HG02970 (cell line): ENCODE measurements at regions not wholly inside any gene's neighbourhood (a gene's known extent, or its start where the extent isn't known, plus 50 kb on each side); places are given as distances from the start of the nearest gene placed in this dataset.

Source experiments
- ATAC-seq: cut with Tn5 transposase; IDR thresholded peaks from one replicate; pipeline ENCODE4 v1.9.1; 2021; ENCODE audit warnings: mild to moderate bottlenecking, moderate library complexity, moderate number of reproducible peaks; ENCODE audit not compliant: unreplicated experiment, low FRiP score

GRCh38 chr13:91295712-91296410 is 51.6 kb upstream of the MIR17HG start:
- no peak for ATAC-seq

GRCh38 chr13:91297503-91297902 is 50.0 kb upstream of the MIR17HG start:
- ATAC-seq, result no peak
